ENCODE measurements at regions not wholly inside any gene's neighbourhood (a gene's known extent, or its start where the extent isn't known, plus 50 kb on each side); places are given as distances from the start of the nearest gene placed in this dataset.

GRCh38 chr18:77822632-77823031, 573.0 kb downstream of the GALR1 start:
- TF ChIP-seq, protein P1, sequence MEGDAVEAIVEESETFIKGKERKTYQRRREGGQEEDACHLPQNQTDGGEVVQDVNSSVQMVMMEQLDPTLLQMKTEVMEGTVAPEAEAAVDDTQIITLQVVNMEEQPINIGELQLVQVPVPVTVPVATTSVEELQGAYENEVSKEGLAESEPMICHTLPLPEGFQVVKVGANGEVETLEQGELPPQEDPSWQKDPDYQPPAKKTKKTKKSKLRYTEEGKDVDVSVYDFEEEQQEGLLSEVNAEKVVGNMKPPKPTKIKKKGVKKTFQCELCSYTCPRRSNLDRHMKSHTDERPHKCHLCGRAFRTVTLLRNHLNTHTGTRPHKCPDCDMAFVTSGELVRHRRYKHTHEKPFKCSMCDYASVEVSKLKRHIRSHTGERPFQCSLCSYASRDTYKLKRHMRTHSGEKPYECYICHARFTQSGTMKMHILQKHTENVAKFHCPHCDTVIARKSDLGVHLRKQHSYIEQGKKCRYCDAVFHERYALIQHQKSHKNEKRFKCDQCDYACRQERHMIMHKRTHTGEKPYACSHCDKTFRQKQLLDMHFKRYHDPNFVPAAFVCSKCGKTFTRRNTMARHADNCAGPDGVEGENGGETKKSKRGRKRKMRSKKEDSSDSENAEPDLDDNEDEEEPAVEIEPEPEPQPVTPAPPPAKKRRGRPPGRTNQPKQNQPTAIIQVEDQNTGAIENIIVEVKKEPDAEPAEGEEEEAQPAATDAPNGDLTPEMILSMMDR (IDR thresholded peaks at IDR 0.05) = no peak
- no peak for TF ChIP-seq POLR2A (IDR thresholded peaks at IDR 0.05)
